CD14-positive monocyte (primary cell): ENCODE measurements at regions not wholly inside any gene's neighbourhood (a gene's known extent, or its start where the extent isn't known, plus 50 kb on each side); places are given as distances from the start of the nearest gene placed in this dataset.
A peak's percentile ranks its signal among the peaks of the same experiment; 100 is the strongest.

Experiments
- DNase-seq, 3 donors: peaks; one replicate each; pipeline ENCODE4 v3.0.0-alpha.2; 2011 to 2022
- H2AFZ ChIP-seq: 2 replicates; pipeline ENCODE4 v1.6.0; 2012; ENCODE audit warnings: mild to moderate bottlenecking, low read depth, low read length, inconsistent platforms; ENCODE audit not compliant: insufficient read depth, poor library complexity, severe bottlenecking
- H3K27ac ChIP-seq, 2 donors: 1 replicate in 1 of 2; 2 replicates in 1 of 2; pipeline ENCODE4 v1.5.1; 2012 to 2013; ENCODE audit warnings: low read length in 2 of 2, control low read depth in 1 of 2, inconsistent platforms in 1 of 2, low read depth in 1 of 2, mild to moderate bottlenecking in 1 of 2
- H3K27me3 ChIP-seq, 2 donors: one replicate each; pipeline versions ENCODE4 v1.6.0 to v1.6.1; 2011 to 2013; ENCODE audit warnings: low read length in 2 of 2; ENCODE audit not compliant: control insufficient read depth in 2 of 2, insufficient read depth in 2 of 2
- H3K36me3 ChIP-seq, 2 donors: replicated peaks in 1 of 2; 1 replicate in 1 of 2; 2 replicates in 1 of 2; pipeline versions ENCODE4 v1.5.1 to v1.6.1; 2012 to 2013; ENCODE audit warnings: low read length in 2 of 2, control low read depth in 1 of 2, inconsistent platforms in 1 of 2, mild to moderate bottlenecking in 1 of 2; ENCODE audit not compliant: insufficient read depth in 2 of 2, control insufficient read depth in 1 of 2
- H3K4me1 ChIP-seq, 2 donors: 1 replicate in 1 of 2; 2 replicates in 1 of 2; pipeline versions ENCODE4 v1.5.1 to v1.6.1; 2012 to 2013; ENCODE audit warnings: low read length in 2 of 2, control low read depth in 1 of 2, inconsistent platforms in 1 of 2, mild to moderate bottlenecking in 1 of 2, moderate library complexity in 1 of 2; ENCODE audit not compliant: insufficient read depth in 2 of 2, control insufficient read depth in 1 of 2
- H3K4me2 ChIP-seq: replicated peaks from 2 replicates; pipeline ENCODE3; 2012; ENCODE audit warnings: low read length, moderate library complexity, mild to moderate bottlenecking; ENCODE audit not compliant: poor library complexity, severe bottlenecking; ENCODE audit errors: extremely low read depth
- H3K4me3 ChIP-seq, 3 experiments: fragments of 200-600 bp in 1 of 3; sonication (generic) in 1 of 3; replicated peaks in 1 of 3; 1 replicate in 2 of 3; 2 replicates in 1 of 3; pipeline ENCODE4 v1.5.1; 2011 to 2013; ENCODE audit warnings: low read length in 3 of 3, mild to moderate bottlenecking in 3 of 3, control low read depth in 2 of 3, low read depth in 2 of 3, inconsistent platforms in 1 of 3, moderate library complexity in 1 of 3
- H3K79me2 ChIP-seq: 2 replicates; pipeline ENCODE4 v1.6.0; 2012; ENCODE audit warnings: mild to moderate bottlenecking, control low read depth, inconsistent platforms, low read length, moderate library complexity; ENCODE audit not compliant: insufficient read depth
- H3K9ac ChIP-seq: 2 replicates; pipeline ENCODE4 v1.6.0; 2017; ENCODE audit warnings: low read length, mild to moderate bottlenecking; ENCODE audit not compliant: insufficient read depth, poor library complexity, severe bottlenecking
- H3K9me3 ChIP-seq, 2 donors: replicated peaks in 1 of 2; 1 replicate in 1 of 2; 2 replicates in 1 of 2; pipeline versions ENCODE4 v1.5.1 to v1.6.1; 2012 to 2013; ENCODE audit warnings: low read length in 2 of 2, control low read depth in 1 of 2; ENCODE audit not compliant: control insufficient read depth in 1 of 2, insufficient read depth in 1 of 2
- H4K20me1 ChIP-seq: 2 replicates; pipeline ENCODE4 v1.6.0; 2012; ENCODE audit warnings: mild to moderate bottlenecking, low read length, control low read depth, moderate library complexity; ENCODE audit not compliant: insufficient read depth
- H3K27ac Mint-ChIP-seq, 7 donors: one replicate each; pipeline ENCODE4 v1.8.0; 2020; ENCODE audit warnings: mild to moderate bottlenecking in 7 of 7, mixed read lengths in 7 of 7, moderate library complexity in 6 of 7, inconsistent platforms in 2 of 7
- H3K27me3 Mint-ChIP-seq, 3 donors: one replicate each; pipeline ENCODE4 v1.8.0; 2021 to 2022; ENCODE audit warnings: low read depth in 3 of 3, mild to moderate bottlenecking in 3 of 3, mixed read lengths in 3 of 3, moderate library complexity in 3 of 3, inconsistent platforms in 1 of 3
- H3K36me3 Mint-ChIP-seq, 2 donors: one replicate each; pipeline ENCODE4 v1.8.0; 2020; ENCODE audit warnings: mixed read lengths in 2 of 2, inconsistent platforms in 1 of 2, mild to moderate bottlenecking in 1 of 2
- H3K4me1 Mint-ChIP-seq: one replicate; pipeline ENCODE4 v1.8.0; 2020; ENCODE audit warnings: mild to moderate bottlenecking, mixed read lengths
- H3K4me3 Mint-ChIP-seq, 2 donors: one replicate each; pipeline ENCODE4 v1.8.0; 2020; ENCODE audit warnings: mild to moderate bottlenecking in 2 of 2, mixed read lengths in 2 of 2, moderate library complexity in 1 of 2
- H3K9me3 Mint-ChIP-seq, 7 donors: one replicate each; pipeline ENCODE4 v1.8.0; 2020 to 2022; ENCODE audit warnings: mixed read lengths in 7 of 7, mild to moderate bottlenecking in 6 of 7, moderate library complexity in 6 of 7, inconsistent platforms in 2 of 7
- CTCF ChIP-seq: fragments of 200-600 bp; IDR thresholded peaks from one replicate; pipeline ENCODE4 v1.8.0; 2022; ENCODE audit warnings: antibody characterized with exemption, mild to moderate bottlenecking
- WGBS: methylation state at CpG from one replicate; pipeline ENCODE4 v1.1.5; 2013; ENCODE audit warnings: missing lambda C conversion rate; ENCODE audit not compliant: insufficient coverage; 5-methylcytosine and 5-hydroxymethylcytosine counted together
- intact Hi-C, 2 donors: fragments of 100-400 bp; cut with micrococcal nuclease; formaldehyde crosslinking; loops; one replicate each; pipeline versions ENCODE4 v1.15.0 to v1.15.1; 2023

DNA sequence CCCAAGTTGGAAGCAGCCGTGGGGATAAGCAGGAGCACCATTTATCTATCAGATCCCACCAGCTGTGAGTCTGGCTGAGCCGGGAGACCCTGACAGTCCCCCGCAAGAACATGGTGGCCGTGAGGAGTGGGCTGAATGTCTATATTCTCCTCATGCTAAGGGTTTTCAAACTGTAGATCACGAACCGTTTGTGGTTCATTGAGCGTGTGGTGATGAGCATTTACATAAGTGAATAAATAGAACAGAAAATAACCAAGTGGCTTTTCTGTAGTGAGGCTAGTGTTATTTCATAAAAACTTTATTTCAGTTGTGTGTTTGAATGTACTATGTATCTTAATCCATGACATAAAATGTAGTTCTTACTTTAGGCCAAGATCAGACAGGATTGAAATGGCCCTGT is 190.2 kb upstream of the APCDD1 start:
- Histone ChIP-seq H3K27me3 (no peaks in the 10 kb centered on the region), H3K4me3 (no peak overlapping the region), H3K79me2 (no peaks in the 10 kb centered on the region), H3K9me3 (no peaks in the 10 kb centered on the region), H3K27ac (no peak overlapping the region), H2AFZ (no peak overlapping the region), H3K36me3 (no peaks in the 10 kb centered on the region), H3K4me2 (no peak overlapping the region), H4K20me1 (no peaks in the 10 kb centered on the region), H3K9ac (no peak overlapping the region), H3K4me1 (peaks cover 44 to 50% of the 10 kb centered on the region in 2 donors)
- no peak for DNase-seq
- H3K27me3 Mint-ChIP-seq = peaks cover 0 to 3% (median 0%) of the 10 kb centered on the region in 3 donors
- peaks cover 5 to 13% of the 10 kb centered on the region in 2 donors for H3K36me3 Mint-ChIP-seq
- peaks cover 0 to 6% (median 0%) of the 10 kb centered on the region in 7 donors for H3K9me3 Mint-ChIP-seq
- no peak overlapping the region for H3K27ac Mint-ChIP-seq
- H3K4me1 Mint-ChIP-seq = peaks cover 48% of the 10 kb centered on the region
- intact Hi-C loops = no loop called here
- WGBS = no CpG with 5 or more reads among the region's 7 CpGs
- no peak overlapping the region for H3K4me3 Mint-ChIP-seq
- no peak for TF ChIP-seq CTCF

DNA sequence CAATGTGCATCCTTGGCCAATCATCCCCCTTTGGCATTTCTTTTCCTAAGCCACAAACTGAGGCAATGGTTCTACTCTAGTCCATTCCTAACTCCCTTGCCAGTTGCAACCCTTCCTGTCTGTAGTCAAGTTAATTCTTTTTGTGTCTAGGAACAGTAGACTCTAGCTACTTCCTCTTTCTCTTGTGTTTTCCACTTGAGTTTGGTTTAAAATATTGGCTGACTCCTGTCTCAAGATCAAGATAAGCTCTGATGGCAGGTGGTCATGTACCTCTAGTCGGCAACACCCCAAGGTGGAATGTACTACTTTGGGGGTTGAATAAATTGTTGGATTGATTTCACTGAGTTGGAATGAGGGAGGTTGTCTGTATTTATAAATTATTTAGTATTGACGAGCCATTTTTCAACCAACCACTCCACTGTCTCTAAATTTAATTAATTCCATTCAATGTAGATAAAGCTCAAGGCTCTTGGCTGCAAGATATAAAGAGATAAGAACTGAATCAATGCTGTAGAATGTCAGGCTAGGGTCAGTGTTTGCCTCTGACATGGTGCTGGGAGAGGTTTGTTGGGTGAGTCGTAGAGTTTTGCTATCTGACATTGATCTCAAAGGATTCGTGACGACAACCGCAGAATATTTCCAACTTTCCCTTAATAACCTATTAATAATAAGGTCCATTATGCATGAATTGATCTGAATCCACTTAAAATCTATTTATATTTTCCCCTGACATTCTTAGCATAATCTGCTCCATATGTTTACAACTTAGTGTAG is 188.7 kb upstream of the APCDD1 start:
- H3K4me1 Mint-ChIP-seq = peaks cover 51% of the 10 kb centered on the region
- H3K4me3 Mint-ChIP-seq = no peak overlapping the region
- WGBS = no CpG with 5 or more reads among the region's 6 CpGs
- Histone ChIP-seq H2AFZ (no peak overlapping the region), H3K9ac (no peak overlapping the region), H3K36me3 (no peaks in the 10 kb centered on the region), H3K27ac (peak overlapping the region in 1 of 2 donors; percentile 43), H3K4me1 (peaks cover 43 to 47% of the 10 kb centered on the region in 2 donors), H3K79me2 (no peaks in the 10 kb centered on the region), H3K4me3 (peak overlapping the region in 1 of 3 experiments; percentile 19), H4K20me1 (no peaks in the 10 kb centered on the region), H3K27me3 (no peaks in the 10 kb centered on the region), H3K4me2 (no peak overlapping the region), H3K9me3 (no peaks in the 10 kb centered on the region)
- H3K27me3 Mint-ChIP-seq = peaks cover 0 to 3% (median 0%) of the 10 kb centered on the region in 3 donors
- intact Hi-C loops = no loop called here
- peak; percentile 30 to 56 (median 41) for DNase-seq
- H3K27ac Mint-ChIP-seq = peak overlapping the region in 5 of 7 donors; percentile 18 to 83 (median 75)
- peaks cover 0 to 6% (median 0%) of the 10 kb centered on the region in 7 donors for H3K9me3 Mint-ChIP-seq
- H3K36me3 Mint-ChIP-seq = peaks cover 5 to 17% of the 10 kb centered on the region in 2 donors
- TF ChIP-seq CTCF = no peak
